Eye (tissue), 1 donor: ENCODE measurements at regions not wholly inside any gene's neighbourhood (a gene's known extent, or its start where the extent isn't known, plus 50 kb on each side); places are given as distances from the start of the nearest gene placed in this dataset.
A peak's percentile ranks its signal among the peaks of the same experiment; 100 is the strongest.
"Not testable (repeated sequence)": the region's sequence is repeated elsewhere in the genome, so short reads cannot be mapped to it uniquely, and the experiment has no call there.

Source experiments
- DNase-seq: peaks from one replicate; pipeline ENCODE4 v3.0.0-alpha.2; 2015

DNA sequence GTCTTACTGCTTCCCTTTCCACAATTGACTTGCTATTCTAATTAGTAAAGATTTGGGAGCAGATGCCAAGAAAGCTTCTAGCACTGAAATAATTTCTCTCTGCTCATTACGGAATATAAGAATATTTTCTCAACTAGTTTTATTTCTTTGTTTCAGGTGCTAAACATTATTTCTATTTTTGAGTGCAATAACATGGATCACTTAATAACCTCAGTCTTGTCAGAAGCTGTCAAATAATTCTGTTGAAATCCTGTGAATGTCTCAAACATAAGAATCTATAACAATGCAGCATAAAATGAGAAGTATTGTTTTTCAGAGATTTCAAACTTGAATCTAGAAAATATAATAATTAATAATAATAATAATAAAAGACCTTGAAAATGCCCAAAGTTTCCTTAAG, 1221.0 kb downstream of the DSC3 start:
- no peak for DNase-seq

DNA sequence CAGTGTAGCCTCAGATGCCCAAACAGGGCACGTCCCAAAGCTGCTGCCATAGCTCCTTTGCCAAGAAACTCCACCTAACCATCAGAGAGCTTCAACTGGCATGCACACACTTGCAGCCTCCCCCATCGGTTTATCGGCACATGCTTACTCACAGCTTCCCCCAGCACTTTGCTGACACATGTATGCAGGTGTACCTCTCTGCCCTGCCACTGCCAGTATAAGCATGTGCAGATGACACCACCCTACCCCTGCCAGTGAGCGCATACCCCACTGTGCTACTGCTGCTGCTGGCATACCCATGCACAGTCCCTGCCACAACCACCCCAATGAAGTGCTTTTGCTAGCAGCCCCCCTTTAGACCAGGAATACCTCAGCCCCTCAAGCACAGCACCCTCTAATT, 1231.0 kb downstream of the DSC3 start:
- no peak for DNase-seq

DNA sequence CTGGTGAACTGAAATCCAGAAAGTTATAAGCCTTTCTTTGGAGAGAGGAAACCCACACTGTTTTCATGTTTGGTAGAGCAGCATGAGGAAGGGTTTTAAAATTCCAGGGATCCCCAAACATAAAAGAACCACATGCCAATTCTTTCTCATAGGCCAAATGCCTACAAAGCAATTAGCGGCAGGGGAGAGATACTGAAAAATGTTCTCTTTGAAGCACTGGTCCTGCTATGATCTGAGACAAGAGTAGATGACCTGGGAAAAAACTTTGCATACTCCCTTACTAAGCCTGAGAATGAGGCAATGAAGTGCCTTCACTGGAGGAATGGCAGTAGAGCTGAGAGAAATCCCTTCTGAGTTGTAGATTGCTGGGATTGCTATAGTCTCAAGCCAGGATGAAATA, 1261.7 kb downstream of the DSC3 start:
- no peak for DNase-seq

DNA sequence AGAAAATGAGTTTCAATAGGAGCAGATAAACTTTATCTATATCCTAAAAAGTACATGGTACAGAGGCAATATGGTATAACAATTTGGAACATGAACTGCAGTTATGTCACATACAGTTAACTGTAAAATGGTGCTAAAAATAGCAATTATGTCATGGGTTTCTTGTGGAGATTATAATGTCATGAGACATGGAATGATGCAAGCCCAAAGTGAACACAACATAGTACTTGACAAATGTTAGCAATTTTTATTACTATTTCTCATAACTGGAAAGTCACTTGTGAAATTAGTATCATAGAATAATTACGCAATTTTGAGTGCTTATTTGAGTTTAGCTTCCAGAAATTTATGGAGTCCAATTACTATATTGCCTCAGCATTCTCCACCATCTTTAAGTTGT, 1263.4 kb downstream of the DSC3 start:
- no peak for DNase-seq

DNA sequence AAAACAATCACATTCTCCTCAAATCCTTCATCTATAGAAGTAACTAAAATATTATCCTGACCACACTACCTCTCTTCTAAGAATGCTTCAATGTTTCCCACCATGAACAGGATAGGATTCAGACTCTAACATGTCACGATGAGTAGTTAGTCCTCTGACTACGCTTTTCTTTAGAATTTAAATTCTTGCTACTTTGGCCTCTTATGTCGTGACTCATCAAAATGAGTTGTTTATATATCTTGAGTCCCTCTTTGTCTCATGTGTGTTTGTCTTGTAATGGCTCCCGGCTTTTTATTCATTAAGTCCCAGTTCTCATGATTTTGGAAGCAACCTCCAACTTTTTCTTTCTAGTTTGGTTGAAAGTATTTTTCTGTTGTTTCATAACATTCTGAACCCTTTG, 1289.2 kb downstream of the DSC3 start:
- DNase-seq: no peak

DNA sequence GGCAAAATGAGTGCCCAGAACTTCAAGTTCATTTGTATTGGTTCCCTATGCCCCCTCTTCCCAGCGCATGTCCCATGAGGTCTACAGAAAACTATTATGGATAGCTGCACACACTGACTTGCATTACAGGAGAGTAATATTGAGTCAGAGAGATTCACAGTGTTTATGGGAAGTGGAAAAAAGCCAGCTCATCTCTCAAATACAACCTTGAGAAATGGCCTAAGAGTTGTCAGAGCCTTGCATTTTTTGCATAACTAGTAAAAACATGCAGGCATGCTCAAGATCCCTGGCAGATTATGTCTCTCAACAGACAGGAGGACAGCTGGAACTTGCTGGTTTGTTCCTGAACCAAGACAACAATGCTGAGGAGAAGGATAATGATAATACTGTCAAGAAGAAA, 1292.8 kb downstream of the DSC3 start:
- DNase-seq: no peak

DNA sequence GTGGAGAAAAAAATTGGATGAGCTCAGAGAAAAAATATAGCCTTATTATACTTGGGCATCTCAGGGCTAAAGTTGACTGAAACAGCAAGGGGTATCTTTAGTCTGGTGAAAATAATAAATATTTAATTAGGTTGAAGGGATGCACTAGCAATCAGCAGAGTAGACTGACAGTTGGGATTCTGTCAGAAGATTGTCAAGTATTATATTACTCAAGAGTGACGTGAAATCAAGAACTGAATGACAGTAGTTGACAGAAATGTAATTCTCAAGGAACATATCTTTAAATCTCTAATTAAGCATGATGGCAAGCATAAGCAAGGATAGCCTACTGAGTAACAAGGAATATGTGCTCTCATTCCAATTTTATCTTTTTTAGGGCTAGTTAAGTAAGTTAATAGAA, 1301.1 kb downstream of the DSC3 start:
- peak; percentile 40 for DNase-seq

DNA sequence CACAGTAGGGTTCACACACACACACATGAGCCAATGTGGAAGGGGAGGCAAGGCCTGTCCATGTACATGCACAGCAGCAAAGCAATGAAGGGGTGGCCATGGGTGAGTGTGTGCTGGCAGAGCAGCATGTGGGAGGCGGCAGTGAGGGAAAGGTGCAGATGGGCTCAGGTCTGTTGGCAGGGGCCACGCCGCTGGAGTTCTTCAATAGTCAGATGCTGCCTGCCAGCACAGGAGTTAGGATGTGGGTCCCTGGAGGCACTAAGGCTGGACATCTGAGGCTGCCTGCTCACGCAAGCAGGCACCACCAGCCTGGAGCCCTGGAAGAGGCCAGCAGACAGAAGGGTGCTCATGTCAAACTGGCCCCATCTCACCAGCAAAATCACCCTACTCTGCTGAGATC, 1304.9 kb downstream of the DSC3 start:
- no peak for DNase-seq

DNA sequence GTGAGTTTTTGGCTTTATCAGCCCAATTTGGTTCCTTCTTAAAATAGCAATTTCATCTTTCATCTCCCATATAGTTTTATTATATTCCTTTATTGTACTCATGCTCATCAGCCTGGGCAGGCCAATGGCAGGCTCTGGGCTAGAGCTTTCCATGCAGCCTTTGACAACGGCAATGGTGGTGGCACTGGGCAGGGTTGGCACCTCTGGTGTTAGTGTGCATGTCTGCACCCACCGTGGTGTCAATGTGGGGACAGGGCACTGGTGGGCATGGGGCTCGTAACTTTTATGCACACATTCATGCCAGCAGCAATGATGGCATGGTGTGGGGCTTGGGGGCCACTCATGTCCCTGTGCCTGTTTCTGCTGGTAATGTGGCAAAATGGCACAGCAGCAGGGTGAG, 1305.4 kb downstream of the DSC3 start:
- DNase-seq: no peak

DNA sequence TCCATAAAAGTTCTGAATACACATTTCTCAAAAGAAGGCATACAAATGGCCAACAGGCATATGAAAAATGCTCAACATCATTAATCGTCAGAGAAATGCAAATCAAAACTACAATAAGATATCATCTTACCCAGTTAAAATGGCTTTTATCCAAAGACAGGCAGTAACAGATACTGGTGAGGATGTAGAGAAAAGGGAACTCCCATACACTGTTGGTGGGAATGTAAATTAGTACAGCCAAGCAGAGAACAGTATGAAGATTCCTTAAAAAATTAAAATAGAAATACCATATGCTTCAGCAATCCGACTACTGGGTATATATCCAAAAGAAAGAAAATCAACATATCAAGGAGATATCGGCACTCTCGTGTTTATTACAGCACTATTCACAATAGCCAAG, 1312.5 kb downstream of the DSC3 start:
- DNase-seq: no peak

DNA sequence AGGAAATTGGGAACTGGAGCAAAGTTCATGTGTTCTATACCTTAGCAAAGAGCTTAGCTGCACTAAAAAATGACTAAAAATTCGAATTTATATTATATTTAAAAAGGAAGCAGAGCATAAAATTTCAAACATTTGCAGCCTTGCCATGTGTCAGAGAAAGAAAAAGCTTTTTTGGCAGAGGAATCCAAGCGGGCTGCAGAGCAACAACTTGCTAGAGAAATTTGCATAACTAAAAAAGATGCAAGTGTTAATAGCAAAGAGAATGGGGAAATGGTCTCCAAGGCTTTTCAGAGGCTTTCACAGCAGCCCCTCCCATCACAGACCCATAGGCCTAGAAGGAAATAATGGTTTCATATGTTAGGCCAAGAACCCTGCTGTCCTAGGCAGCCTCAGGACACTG, 1315.9 kb downstream of the DSC3 start:
- DNase-seq: no peak

DNA sequence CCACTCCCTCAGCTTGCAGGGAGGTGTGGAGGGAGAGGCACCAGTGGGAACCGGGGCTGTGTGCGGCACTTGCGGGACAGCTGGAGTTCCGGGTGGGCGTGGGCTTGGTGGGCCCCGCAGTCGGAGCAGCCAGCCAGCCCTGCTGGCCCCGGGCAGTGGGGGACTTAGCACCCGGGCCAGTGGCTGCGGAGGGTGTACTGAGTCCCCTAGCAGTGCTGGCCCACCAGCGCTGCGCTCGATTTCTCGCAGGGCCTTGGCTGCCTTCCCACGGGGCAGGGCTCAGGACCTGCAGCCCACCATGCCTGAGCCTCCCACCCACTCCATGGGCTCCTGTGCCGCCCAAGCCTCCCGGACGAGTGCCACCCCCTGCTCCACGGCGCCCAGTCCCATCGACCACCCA, 1319.1 kb downstream of the DSC3 start:
- DNase-seq: not testable (repeated sequence)

DNA sequence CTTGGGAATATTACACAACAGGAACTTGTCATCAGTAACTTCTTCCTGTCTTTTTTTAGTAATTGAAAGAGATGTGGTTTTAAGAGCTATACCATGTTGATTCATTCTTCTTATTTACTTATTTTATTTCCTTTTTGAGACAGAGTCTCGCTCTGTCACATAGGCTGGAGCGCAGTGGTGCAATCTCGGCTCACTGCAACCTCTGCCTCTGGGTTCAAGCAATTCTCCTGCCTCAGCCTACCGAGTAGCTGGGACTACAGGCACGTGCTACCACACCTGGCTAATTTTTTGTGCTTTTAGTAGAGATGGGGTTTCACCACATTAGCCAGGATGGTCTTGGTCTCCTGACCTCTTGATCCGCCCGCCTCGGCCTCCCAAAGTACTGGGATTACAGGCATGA, 1326.6 kb downstream of the DSC3 start:
- not testable (repeated sequence) for DNase-seq

DNA sequence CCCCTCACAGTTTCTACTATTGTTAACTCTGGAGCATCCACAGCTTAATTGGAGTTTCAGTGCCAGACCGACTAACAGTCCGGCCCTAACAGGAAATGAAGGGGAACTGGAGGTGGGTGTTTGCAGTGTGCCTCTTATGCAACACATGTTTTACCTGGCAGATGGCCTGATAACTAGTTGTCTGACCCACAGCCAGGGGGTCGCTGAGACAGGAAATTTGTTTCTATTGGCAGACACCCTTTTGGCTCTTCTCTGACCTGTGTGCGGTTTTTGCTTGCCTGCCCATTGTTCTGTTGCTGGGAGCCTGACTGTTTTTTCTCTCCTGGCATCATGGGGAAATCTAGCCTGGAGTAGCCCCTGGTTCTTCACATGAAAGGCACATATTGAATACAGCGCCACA, 1329.8 kb downstream of the DSC3 start:
- DNase-seq: no peak

DNA sequence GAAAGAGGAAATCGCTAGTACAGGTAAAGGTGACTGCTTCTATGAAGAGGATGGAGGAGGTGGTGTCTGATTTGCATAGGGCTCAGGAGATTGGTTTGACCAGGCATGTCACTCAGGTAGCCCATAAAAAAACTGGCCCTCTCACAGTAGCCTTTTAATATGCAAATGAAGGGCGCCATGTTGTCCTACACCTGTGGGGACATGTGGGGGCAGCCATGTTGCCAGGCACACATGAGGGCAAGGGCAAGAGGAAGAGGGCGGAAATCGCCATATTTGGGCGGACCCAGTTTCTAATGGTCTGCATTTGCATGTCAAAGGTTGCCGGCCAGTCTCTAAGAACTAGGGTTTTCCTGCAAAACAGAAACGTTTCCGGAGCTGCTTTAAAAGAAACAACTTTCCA, 1330.6 kb downstream of the DSC3 start:
- no peak for DNase-seq

DNA sequence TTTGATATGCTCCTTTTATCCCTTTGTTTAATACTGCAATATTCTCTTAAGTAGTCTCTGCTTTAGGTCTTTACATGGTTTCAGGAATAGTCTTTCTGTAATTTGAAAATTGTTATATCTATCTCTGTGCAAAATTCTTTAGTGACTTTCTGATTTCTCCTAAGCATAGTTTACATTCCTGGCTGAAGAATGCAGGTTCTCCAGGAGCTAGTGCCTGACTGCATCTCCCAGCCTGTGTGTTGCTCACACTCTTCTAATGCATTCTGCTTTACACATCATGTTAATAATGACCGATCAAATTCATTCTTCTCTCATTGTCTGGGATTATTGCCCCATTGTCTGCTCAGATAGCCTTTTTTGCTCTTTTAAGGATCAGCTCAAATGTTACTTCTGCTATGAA, 1349.2 kb downstream of the DSC3 start:
- DNase-seq: no peak

DNA sequence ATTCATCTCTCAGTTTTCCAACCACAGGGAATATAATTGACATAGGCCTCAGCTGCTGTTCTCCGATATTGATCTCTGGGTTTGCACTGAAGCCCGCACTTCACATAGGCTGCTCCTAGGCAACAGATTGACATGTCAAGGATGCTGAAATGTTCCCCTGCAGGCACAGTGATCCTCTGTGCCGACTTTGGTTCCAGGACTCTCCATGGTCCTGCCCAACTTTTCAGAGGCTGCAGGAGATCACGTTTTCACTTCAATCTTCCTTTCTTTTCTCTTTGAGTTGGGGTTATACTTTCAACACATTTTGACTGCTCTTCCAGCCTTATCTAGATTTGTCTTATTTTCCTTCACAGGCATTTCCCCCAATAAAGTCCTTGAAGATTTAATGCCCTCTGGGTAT, 1361.0 kb downstream of the DSC3 start:
- no peak for DNase-seq

DNA sequence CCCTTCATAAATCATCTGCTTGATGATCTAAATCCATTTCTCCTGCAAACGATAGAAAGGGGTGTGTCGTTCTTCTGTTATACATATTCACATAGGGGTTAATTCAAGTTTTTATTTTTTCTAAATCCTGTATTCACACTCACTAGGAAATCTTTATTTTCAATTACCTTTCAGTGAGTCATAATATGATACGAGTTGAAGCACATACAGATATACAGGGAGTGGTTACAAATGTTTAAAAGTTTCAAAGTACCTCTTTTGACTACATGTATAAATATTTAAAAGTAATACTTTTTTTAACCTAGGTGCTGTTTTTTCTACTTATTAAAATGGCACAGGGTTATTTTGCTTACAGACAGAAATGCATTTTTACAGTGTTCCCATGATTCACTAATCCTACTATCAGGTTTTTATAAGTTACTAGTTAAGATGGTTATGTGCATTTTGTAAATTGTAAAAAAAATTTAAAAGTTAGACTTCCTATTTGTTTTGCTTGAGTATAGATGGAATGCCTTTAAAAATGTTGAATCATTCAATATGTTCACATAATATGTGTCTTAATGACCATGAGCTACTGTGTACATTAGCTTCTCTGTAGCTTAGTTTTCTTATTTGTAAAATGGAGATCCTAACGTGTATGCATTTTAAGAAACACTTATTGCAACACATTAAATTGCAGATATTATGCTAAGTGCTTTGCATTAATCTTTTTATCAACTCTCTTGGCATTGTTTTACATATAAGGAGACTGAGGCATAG, 1378.1 kb downstream of the DSC3 start:
- no peak for DNase-seq

DNA sequence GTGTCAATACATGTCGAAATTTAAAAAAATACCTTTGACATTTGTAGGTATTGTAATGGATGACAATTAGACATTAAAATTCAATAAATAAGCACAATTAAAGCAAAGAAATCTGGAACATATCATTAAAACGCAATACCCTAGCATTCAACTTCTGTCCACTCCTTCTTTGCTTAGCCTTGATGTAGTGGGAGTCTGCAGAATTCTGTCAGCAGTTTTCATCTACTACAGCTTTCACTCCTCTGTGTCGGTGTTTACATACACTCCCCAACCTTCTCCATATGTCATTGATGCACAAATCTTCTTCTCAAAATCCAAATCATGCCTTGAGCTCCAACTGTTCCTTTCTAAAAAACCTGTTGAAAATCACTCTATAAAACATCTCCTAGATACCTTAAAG, 1380.6 kb downstream of the DSC3 start:
- DNase-seq: no peak

DNA sequence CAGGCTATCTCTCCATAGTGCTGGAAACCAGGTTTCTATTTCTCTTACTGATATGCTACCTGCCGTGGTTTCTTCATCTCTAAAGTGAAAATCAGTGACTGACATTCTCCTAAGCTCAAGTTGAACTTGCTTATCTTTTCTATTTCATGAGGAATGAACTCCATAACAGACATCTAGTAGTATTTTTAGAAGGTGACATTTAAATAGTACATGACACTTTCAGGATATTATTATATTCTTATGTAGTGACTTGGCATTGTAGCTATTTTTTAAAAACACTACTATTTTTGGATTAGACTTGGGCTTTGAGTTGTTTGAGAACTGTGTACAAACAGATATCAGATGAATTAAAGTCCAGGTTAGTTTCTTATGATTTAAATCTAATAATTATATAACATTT, 1381.8 kb downstream of the DSC3 start:
- no peak for DNase-seq

DNA sequence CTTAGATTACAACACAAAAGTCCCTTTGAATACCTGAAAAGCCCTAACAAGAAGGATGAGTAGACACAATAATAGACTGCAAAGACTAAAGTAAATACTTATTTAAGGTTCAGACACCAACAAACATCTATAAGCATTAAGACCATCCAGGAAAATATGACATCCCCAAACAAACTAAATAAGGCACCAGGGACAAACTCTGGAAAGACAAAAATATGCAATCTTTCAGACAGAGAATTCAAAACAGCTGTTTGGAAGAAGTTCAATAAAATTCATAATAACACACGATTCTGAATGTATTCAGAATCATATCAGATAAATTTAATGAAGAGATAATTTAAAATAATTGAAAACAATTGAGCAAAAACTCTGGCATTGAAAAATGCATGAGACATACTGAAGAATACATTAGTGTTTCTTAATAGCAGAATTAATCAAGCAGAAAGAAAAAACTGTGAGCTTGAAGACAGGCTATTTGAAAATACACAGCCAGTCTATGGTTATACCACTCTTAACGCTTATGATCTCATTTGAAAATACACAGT, 1388.8 kb downstream of the DSC3 start:
- peak; percentile 19 for DNase-seq

DNA sequence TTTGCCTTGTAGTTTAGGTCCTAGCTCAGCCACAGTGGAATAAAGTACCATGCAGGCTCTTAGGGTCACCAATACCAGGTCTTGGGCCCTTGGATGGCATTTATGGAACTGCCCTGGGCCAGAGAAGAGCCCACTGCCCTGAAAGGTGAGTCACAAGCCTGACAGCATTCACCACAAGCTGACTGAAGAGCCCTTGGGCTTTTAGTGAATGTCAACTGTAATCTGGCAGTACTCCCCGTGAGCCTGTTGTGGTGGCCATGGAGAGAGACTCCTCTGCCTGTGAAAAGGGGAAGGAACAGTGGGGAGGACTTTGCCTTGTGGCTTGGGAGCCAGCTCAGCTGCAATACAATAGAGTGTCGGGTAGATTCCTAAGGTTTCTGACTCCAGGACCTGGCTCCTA, 1389.7 kb downstream of the DSC3 start:
- no peak for DNase-seq

DNA sequence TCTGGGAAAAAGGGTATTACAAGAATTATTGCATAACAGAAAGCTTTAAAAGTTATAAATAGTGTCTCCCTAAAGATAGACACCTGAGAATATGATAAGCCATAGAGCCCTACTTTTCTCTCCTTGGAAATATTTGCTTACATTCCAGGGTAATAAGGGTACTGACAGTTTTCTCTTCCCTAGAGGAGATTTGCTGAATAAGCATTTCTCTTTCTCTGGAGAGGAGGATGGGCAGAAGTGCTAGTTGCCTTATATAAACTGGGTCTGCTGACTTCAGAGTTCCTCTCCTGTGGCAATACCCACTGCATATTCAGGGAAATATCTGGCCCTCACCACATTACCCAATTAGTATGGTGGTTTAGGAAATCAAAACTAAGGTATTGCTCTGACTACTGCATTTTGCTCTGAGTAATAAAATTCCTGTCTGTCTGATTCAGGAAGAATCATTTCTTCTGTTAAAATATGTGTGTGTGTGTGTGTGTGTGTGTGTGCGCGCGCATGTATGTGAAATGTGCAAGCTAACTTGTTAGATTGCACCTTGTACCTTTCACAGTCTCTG, 1391.3 kb downstream of the DSC3 start:
- DNase-seq: no peak

DNA sequence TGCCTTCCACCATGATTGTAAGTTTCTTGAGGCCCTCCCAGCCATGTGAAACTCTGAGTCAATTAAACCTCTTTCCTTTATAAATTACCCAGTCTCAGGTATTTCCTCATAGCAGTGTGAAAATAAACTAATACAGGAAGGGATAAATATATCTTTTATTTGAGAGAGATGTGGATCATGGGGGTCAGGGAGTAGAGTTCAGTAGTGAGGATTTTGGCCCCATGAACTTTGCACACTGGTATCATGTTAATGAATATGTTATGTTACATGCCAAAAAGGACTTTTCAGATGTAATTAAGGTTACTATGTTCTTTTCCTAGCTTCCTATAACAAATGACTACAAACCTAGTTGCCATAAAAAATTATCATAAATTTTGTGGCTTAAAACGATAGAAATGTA, 1393.7 kb downstream of the DSC3 start:
- no peak for DNase-seq

DNA sequence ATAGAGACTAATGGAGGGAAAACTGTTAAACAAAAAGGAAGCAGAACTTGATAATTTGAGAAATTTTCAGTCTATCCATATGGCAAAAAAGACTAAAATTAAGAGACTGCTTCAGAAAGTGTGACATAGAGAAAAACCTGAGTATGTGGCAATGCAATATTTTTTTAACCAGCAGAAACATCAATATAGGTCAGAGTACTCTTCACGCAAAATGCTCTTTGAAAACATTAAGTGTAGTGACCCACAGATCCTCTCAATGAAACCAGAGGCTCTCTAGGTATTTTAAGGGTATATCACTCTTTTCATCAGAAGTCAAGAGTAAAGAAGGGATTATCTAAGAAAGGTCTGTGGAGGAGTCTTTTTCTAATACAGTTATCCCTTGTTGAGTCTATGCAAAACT, 1394.8 kb downstream of the DSC3 start:
- DNase-seq: no peak
